Activated CD4-positive, CD25-positive, alpha-beta regulatory T cell treated with anti-CD3 and anti-CD28 coated beads, Interleukin-2, amount 50 U/mL, for 24 hours (primary cell): ENCODE measurements at regions not wholly inside any gene's neighbourhood (a gene's known extent, or its start where the extent isn't known, plus 50 kb on each side); places are given as distances from the start of the nearest gene placed in this dataset.
"Not testable (repeated sequence)": the region's sequence is repeated elsewhere in the genome, so short reads cannot be mapped to it uniquely, and the experiment has no call there.

Experiments
- ATAC-seq, 2 donors: fragments of 150-1000 bp; cut with Tn5 transposase; one replicate each; pipeline ENCODE4 v1.10.0; 2021; ENCODE audit warnings: mild to moderate bottlenecking in 1 of 2, moderate library complexity in 1 of 2

DNA sequence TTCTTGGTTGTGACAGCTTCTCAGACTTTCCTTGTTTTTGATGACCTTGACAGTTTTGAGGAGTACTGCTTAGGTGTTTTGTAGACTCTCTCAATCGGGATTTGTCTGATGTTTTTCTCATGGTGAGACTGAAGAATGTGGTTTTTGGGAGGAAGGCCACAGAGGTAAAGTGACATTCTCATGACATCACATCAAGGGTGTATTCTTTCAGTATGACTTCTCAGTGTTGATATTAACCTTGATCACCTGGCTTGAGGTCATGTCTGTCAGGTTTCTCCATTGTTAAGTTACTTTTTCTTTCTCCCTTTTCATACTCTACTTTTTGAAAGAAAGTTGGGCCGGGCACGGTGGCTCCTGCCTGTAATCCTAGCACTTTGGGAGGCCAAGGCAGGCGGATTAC lies 269.9 kb downstream of the ZNF37A start:
- peak in 1 of 2 donors; percentile 33 for ATAC-seq

DNA sequence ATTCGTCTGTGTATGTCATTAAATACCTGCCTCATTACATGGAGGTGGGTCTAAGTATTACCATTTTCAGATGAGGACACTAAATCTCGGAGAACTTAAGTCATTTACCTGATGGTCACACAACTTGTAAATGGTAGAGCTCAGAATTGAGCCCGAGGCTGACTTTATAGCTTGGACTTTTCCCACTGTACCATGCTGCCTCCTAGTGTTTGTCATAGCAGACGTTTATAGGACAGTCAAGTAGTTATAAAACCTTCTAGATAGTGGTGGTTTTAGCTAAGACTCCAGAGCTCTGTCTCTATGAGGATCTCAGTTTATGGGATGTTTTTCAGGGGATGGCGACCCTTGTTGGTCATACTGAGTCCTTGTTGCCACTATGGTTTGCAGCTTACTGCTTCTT lies 271.8 kb downstream of the ZNF37A start:
- ATAC-seq: not testable (repeated sequence)

DNA sequence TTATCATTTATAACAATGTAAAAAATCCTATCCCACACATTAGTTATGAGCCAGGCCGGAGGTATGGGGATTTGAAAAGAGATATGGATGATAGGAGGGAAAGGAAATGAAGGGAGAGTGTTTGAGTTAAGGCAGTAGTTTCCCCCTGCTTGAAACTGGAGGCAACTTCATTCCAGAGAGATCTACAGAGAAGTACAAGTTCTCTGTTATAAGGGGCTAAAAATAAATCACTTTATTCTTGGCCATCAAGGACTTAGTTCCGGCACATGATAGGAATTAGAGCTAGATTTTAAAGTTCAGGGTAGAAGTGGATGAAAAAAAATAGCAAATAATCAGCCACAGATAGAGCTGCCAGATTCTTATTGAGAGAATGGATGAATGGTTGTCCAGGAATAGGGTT lies 289.7 kb downstream of the ZNF37A start:
- ATAC-seq: not testable (repeated sequence)

DNA sequence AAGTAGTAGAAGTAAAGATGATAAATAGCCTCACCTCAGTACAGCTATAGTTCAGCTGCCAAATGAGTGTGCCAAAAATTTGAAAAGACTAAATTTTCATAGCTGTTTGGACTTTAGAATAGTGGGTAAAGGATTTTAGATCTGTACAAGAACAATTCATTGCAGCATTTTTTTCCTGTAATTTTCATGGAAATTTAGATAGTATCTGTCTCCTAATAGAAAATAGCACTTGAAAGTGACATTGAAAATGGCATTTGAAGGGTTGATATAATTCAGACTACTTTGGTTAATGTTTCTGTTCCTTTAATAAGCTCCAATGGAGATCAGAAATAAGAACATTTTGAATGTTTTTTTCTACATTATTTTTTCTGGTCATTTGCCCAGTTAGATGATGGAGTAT lies 292.7 kb downstream of the ZNF37A start:
- not testable (repeated sequence) for ATAC-seq

DNA sequence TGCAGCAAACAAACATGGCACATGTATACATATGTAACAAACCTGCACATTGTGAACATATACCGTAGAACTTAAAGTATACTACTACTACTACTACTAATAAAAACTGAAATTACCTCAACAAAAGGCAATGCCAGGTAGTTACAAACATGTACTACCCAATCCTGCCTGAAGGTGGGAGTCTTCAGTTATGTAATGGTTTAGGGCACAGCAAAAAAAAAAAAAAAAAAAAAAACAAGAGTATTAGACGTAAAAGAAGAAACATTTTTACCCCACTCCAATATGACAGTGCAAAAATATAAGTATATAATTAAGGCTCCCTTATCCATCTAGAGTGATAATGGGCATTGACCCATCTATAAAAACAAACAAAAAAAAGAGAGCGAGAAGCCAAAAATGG lies 296.6 kb downstream of the ZNF37A start:
- not testable (repeated sequence) for ATAC-seq

DNA sequence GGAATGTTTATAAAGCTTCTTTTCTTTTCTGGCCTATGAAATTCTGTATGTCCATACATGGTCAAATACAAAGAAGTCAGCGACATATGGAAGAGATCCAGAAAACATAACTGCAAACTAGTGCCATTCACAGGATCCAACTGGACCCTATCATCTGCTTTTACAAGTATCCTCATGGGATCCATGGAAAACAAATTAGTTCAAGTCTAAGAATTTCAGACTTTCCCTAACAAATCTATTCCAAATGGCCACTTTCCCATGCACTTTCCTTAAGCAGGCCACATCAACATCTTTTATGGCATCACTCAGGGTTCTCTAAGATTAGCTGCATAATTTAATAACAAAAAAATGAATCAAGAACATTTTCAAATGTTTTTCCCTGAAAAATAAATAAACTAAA lies 301.3 kb downstream of the ZNF37A start:
- ATAC-seq: not testable (repeated sequence)

DNA sequence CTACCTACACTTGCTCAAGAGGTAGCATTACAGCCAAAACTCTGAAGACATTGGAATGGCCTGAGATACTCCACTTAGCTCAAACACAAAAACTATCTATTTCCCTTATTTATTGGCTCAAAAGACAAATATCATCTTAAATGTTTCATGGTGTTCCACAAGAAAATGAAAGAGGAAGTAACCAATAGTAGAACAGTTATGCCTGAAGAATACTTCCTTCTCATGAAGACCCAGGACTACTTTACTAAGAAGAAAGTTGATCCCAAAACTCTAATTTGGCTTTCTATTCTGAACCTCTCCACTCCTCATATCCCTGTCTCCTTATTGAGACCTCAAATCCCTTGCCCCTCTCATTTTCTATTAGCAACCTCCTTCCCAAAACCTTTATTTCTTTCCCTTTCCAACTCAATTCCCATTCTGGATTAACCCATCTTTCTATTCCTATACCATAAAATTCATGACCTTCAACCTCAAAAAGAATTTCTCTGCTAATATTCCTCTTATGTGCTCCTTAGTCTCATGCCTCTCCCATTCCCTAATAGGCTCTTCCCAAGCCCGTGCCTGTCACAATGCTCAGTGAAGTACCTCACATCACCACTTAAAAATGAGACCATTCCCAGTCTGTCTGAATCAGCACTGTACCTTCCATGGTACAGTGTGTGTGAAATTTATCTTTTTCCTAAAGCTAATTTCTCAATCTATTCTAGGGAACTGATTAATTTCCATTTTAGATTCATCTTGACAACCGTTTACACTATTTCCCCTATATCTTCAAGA lies 302.2 kb downstream of the ZNF37A start:
- ATAC-seq: not testable (repeated sequence)

DNA sequence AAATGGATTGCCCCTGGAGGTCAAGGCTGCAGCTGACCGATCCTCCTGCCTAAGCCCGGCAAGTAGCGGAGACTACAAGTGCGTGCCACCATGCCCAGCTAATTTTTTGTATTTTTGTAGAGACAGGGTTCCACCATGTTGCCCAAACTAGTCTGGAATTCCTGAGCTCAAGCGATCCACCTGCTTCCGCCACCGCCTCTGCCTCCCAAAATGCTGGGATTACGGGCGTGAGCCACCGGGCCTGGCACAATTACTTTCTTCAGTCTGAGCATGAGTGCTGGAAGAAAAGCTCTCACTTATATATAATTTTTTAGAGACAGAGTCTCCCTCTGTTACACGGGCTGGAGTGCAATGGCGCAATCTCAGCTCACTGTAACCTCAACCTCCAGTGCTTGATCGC lies 307.4 kb downstream of the ZNF37A start:
- not testable (repeated sequence) for ATAC-seq

DNA sequence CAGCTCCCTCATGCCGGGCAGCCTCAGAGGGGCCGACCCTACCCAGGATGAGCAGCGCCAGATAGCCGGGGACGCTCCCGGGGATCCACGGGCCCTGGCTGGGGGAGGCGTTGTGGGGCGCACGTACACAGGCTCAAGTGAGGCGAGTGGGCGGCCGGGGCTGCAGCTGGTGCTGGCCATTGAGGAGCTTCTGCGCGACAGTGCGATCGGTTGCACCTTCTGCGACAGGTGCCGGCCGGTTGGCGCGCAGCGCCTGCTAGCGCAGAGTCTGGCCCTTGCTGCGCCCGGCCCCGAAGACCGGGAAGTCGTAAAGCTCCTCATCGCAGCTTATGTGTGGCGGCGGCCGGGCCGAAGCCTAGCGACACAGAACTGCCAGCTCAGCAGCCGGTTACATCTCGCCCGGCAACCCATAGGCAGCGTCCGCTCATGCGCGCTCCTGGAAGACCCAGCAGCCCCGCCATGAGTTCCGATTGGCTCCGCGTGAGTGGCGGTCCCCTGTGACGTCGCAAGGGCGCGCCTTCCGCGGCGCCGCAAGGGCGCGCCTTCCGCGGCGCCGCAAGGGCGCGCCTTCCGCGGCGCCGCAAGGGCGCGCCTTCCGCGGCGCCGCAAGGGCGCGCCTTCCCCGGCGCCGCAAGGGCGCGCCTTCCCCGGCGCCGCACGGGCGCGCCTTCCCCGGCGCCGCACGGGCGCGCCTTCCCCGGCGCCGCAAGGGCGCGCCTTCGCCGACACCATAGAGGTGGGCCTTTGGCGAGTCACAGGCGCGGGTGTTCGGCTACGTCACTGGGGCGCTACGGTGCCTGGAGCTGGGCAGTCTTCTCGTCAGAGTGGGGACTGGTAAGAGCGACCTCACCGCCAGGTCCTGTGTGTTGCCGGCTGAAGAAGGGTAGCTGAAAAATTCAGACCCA lies 308.6 kb downstream of the ZNF37A start:
- ATAC-seq: peak; percentile 95 to 98

DNA sequence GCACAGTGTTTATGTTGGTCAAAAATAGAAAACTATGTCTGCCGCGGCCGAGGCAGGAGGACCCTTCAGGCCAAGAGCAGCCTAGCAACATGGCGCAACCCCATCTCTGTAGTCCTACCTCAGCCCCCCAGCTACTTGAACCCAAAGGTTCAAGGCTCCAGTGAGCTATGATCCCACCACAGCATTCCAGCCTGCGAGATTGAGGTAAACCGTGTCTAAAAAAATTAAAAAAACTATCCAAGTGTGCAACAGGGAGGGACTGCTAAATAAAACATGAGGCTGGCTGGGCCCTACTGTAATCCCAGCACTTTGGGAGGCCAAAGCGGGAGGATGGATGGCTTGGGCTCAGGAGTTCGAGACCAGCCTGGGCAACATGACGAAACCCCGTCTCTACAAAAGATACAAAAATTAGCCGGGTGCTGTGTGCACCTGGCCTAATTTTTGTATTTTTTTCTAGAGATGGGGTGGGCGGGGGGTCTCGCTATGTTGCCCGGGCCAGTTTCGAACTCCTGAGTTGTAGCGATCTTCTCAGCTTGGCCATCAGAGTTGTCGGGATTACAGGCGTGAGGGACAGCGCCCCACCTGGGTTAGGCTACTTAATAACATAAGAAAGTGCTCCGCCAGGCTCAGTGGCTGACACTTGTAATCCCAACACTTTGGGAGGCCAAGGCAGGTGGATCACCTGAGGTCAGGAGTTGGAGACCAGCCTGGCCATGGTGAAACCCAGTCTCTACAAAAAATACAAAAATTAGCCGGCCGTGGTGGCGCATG lies 309.4 kb downstream of the ZNF37A start:
- not testable (repeated sequence) for ATAC-seq

DNA sequence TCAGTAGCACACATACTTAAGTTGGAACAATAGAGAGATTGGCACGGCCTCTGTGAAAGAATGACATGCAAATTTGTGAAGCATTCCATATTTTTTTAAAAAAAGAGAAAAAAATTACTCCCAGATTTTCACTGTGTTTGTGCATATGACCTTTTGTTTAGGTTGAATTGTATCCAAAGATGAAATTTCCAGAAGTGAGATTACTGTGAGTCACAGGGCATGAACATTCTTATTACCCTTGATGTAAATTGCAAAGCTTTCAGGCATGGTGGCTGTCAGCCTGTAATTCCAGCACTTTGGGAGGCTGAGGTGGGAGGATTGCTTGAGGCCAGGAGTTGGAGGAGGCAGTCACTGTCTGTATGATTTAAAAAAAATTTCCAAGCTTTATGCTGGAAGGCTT lies 329.5 kb downstream of the ZNF37A start:
- not testable (repeated sequence) for ATAC-seq

DNA sequence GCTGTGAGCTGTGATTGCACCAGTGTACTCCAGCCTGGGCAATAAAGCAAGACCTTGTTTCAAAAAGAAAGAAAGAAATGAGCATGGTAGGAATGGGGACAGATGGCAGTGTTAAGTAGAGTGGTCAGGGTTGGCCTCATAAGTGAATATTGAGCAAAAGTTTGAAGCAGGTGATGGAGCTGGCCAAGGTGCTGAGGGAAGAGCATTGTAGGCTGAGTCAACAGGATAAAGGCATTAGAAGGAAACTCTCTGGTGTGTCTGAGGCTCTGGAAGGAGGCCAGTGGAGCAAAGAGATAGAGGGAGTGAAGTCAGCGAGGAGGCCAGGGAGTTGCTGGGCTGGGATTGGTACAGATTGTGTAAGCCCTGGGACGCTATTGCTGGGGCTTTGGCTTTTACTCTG lies 336.1 kb downstream of the ZNF37A start:
- not testable (repeated sequence) for ATAC-seq

DNA sequence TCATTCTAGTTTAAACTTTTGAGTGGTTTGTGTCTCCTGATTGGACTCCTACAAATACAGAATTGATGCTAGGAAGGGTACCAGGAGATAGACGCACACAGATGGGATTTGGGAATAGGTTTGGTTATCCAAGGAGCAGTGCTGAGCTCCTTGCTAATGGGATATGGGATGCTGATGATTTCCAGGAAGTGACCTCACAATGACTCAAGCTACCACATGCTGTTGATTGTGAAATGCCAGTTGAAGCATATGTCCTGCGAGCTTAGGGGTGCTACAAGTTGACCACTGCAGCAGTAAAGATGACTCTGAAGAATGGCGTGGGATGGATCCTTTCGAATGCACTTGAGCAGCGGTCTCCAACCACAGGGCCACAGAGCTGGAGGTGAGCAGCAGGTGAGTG lies 343.2 kb downstream of the ZNF37A start:
- not testable (repeated sequence) for ATAC-seq

DNA sequence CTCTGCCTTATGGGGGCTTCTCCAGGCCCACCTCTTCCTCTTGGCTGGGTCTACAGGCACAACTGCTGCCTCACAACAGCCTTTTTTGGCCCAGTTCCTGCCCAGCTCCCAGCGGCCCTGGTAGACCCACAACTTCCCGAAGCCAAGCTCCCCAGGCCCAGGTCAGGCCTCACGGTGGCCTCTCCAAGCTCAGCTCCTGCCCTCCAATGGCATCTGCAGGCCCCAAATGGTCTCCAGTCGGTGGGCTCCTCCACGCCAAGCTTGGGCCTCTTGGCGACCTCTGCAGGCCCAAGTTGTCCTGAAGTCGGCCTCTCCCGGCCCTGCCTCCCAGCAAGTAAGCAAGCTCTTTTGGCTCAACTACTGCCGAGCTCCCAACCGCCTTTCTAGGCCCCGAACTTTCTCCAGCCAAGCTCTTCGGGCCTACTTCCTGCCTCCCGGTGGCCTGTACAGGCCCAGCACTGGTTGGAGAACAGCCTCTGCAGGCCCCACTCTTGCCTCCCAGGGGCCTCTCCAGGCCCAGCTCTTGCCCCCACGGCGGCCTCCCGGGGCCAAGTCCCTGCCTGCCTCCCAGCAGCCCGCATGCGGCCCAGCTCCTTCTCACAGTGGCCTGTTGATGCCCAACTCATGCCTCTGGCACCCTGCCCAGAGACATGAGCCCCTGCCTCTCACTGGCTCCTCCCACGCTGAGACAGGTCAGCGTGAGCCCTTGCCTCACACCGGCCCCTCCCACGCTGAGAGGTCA lies 354.6 kb downstream of the ZNF37A start:
- not testable (repeated sequence) for ATAC-seq

DNA sequence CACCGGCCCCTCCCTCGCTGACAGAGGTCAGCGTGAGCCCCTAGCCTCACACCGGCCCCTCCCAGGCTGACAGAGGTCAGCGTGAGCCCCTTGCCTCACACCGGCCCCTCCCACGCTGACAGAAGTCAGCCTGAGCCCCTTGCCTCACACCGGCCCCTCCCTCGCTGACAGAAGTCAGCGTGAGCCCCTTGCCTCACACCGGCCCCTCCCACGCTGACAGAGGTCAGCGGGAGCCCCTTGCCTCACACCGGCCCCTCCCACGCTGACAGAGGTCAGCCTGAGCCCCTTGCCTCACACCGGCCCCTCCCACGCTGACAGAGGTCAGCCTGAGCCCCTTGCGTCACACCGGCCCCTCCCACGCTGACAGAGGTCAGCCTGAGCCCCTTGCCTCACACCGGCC lies 355.5 kb downstream of the ZNF37A start:
- not testable (repeated sequence) for ATAC-seq

DNA sequence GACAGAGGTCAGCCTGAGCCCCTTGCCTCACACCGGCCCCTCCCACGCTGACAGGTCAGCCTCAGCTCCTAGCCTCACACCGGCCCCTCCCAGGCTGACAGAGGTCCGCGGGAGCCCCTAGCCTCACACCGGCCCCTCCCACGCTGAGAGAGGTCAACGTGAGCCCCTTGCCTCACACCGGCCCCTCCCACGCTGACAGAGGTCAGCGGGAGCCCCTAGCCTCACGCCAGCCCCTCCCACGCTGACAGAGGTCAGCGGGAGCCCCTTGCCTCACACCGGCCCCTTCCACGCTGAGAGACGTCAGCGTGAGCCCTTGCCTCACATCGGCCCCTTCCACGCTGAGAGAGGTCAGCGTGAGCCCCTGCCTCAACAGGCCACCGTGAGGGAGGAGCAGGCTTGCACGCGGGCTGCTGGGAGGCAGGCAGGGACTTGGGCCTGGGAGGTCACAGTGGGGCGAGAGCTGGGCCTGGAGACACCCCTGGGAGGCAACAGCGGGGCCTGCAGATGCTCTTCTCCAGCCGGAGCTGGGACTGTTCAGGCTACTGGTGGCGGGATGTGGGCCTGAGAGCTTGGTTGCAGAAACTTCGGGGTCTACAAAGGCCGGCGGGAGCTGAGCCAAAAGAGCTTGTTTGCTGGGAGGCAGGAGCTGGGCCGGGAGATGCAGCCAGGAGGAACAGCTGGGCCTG lies 356.4 kb downstream of the ZNF37A start:
- not testable (repeated sequence) for ATAC-seq

DNA sequence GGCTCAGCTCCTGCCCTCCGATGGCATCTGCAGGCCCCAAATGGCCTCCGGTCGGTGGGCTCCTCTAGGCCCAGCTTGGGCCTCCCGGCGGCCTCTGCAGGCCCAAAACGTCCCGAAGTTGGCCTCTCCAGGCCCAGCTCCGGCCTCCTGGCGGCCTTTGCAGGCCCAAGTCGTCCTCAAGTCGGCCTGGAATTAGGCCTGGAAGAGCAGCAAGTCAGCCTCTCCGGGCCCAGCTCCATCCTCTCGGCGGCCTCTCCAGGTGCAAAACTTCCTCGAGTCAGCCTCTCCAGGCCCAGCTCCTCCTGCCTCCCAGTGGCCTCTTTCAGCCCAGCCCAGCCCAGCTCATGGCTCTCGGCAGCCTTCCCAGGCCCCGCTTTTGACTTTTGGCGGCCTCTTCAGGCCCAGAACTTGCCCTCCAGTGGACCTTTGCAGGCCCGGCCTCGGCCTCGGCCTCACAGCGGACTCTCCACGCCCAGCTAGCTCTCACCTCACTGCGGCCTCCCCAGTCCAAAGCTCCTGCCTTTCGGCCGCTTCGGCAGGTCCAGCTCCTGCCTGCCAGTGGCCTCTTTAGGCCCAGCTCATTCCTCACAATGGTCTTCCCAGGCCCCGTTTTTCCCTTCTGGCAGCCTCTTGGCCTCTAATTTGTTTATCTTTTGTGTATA lies 357.3 kb downstream of the ZNF37A start:
- not testable (repeated sequence) for ATAC-seq
